UCSD-AML1 (cell line): ENCODE measurements at regions not wholly inside any gene's neighbourhood (a gene's known extent, or its start where the extent isn't known, plus 50 kb on each side); places are given as distances from the start of the nearest gene placed in this dataset.
"Not testable (repeated sequence)": the region's sequence is repeated elsewhere in the genome, so short reads cannot be mapped to it uniquely, and the experiment has no call there.

Experiments
- DNase-seq: peaks from one replicate; lab custom pipeline; 2025; ENCODE audit not compliant: unreplicated experiment; lab: John Stamatoyannopoulos, UW

GRCh38 chr13:40028446-40028845 lies 373.0 kb downstream of the COG6 start:
- DNase-seq: no peak

GRCh38 chr13:40031031-40031430 lies 375.6 kb downstream of the COG6 start:
- DNase-seq: peak; percentile 15

- DNase-seq: no peak
Measured at GRCh38 chr13:40039061-40039460, 383.6 kb downstream of the COG6 start.

- no peak for DNase-seq
Measured at GRCh38 chr13:40042991-40043390, 387.5 kb downstream of the COG6 start.

GRCh38 chr13:40043764-40044163 lies 388.3 kb downstream of the COG6 start:
- no peak for DNase-seq

- DNase-seq: no peak
Measured at GRCh38 chr13:40047322-40047771, 391.9 kb downstream of the COG6 start.

GRCh38 chr13:40048551-40048950 lies 393.1 kb downstream of the COG6 start:
- no peak for DNase-seq

- DNase-seq: no peak
Measured at GRCh38 chr13:40052954-40053353, 397.5 kb downstream of the COG6 start.

GRCh38 chr13:40053401-40053800 lies 397.9 kb downstream of the COG6 start:
- no peak for DNase-seq

GRCh38 chr13:40054422-40054821 lies 399.0 kb downstream of the COG6 start:
- not testable (repeated sequence) for DNase-seq

GRCh38 chr13:40056898-40057619 lies 401.6 kb downstream of the COG6 start:
- no peak for DNase-seq

- DNase-seq: no peak
Measured at GRCh38 chr13:40058757-40059236, 403.3 kb downstream of the COG6 start.

- no peak for DNase-seq
Measured at GRCh38 chr13:40059540-40060232, 404.2 kb downstream of the COG6 start.

GRCh38 chr13:40060296-40061007 lies 405.0 kb downstream of the COG6 start:
- no peak for DNase-seq

- peak; percentile 16 for DNase-seq
Measured at GRCh38 chr13:40061466-40062450, 406.3 kb downstream of the COG6 start.

- DNase-seq: no peak
Measured at GRCh38 chr13:40063278-40063698, 407.8 kb downstream of the COG6 start.

- no peak for DNase-seq
Measured at GRCh38 chr13:40063703-40064102, 408.2 kb downstream of the COG6 start.

GRCh38 chr13:40064154-40065097 lies 409.0 kb downstream of the COG6 start:
- no peak for DNase-seq
